ENCODE measurements at regions not wholly inside any gene's neighbourhood (a gene's known extent, or its start where the extent isn't known, plus 50 kb on each side); places are given as distances from the start of the nearest gene placed in this dataset.

DNA sequence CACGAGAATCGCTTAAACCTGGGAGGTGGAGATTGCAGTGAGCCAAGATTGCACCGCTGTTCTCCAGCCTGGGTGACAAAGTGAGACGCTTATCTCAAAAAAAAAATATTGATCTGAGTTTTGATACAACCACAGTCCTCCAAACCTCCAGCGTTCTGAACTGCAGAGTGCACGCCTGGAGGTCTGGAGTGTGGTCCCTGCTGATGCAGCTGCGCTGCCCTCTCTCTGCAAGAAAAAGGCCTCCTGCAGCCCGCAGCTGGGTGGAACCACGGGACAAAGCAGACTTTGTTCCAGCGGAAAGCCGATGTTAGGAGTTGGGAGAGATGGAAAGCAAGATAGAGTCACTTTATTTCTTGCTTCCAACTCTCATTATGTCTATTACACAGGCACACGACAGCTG lies 144.9 kb upstream of the SOD1 start:
- TF ChIP-seq, protein P1, sequence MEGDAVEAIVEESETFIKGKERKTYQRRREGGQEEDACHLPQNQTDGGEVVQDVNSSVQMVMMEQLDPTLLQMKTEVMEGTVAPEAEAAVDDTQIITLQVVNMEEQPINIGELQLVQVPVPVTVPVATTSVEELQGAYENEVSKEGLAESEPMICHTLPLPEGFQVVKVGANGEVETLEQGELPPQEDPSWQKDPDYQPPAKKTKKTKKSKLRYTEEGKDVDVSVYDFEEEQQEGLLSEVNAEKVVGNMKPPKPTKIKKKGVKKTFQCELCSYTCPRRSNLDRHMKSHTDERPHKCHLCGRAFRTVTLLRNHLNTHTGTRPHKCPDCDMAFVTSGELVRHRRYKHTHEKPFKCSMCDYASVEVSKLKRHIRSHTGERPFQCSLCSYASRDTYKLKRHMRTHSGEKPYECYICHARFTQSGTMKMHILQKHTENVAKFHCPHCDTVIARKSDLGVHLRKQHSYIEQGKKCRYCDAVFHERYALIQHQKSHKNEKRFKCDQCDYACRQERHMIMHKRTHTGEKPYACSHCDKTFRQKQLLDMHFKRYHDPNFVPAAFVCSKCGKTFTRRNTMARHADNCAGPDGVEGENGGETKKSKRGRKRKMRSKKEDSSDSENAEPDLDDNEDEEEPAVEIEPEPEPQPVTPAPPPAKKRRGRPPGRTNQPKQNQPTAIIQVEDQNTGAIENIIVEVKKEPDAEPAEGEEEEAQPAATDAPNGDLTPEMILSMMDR (IDR thresholded peaks at IDR 0.05) = no peak
- no peak for TF ChIP-seq POLR2A (IDR thresholded peaks at IDR 0.05)
